ENCODE measurements at regions not wholly inside any gene's neighbourhood (a gene's known extent, or its start where the extent isn't known, plus 50 kb on each side); places are given as distances from the start of the nearest gene placed in this dataset. TPM values are rescaled to one million over a fixed set of nuclear protein-coding genes. Genes with fewer than 3 reads are reported as not detected.

DNA sequence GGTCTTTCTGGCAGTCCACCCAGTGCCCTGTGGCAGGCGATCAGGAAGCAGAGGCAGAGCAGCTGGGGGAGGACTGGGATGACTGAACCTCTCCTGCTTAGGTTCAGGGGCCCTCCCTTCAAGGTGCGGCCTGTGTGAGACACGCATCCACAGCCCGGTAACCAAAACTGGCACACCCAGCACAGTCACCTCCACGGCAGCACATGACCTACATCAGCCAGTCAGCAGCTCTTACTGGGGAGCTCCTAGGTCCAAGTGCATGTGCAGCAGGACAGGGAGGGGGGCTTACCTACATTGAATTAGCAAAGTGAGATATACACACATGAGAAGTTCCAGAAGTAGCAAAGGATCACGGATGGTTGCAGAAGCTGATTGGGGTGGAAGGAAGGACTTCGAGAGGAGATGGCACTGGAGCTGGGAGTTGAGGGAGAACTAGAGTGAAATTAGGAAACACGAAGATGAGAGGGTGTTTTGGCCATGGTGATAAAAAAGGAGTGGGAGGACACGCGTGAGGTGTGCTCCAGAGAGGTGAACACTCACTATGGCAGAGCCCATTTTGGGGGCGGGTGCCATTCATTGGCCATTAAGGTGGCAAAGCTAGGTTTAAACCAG lies 51.4 kb upstream of the IRF2BP2 start:
- peaks cover 4% of the 10 kb centered on the region for H3K27me3 Mint-ChIP-seq (ENCODE audit: insufficient read depth, low read depth)
- H3K4me1 Mint-ChIP-seq = peaks cover 10% of the 10 kb centered on the region
- no peak overlapping the region for H3K4me2 ChIP-seq
- H2AFZ ChIP-seq (replicated peaks) = no peak overlapping the region
- peaks cover 3% of the 10 kb centered on the region for H3K9me3 Mint-ChIP-seq
- no peaks in the 10 kb centered on the region for H3K27me3 ChIP-seq
- H3K36me3 ChIP-seq = no peaks in the 10 kb centered on the region
- H3K4me1 ChIP-seq = peaks cover 7% of the 10 kb centered on the region
- H3F3A ChIP-seq (ENCODE audit: low read depth) = no peaks in the 10 kb centered on the region
- no peak overlapping the region for H3K4me3 Mint-ChIP-seq
- no peak for TF ChIP-seq EZH2 (IDR thresholded peaks at IDR 0.05)
- TF ChIP-seq, protein P1, sequence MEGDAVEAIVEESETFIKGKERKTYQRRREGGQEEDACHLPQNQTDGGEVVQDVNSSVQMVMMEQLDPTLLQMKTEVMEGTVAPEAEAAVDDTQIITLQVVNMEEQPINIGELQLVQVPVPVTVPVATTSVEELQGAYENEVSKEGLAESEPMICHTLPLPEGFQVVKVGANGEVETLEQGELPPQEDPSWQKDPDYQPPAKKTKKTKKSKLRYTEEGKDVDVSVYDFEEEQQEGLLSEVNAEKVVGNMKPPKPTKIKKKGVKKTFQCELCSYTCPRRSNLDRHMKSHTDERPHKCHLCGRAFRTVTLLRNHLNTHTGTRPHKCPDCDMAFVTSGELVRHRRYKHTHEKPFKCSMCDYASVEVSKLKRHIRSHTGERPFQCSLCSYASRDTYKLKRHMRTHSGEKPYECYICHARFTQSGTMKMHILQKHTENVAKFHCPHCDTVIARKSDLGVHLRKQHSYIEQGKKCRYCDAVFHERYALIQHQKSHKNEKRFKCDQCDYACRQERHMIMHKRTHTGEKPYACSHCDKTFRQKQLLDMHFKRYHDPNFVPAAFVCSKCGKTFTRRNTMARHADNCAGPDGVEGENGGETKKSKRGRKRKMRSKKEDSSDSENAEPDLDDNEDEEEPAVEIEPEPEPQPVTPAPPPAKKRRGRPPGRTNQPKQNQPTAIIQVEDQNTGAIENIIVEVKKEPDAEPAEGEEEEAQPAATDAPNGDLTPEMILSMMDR (IDR thresholded peaks at IDR 0.05) = no peak
- no peak for TF ChIP-seq EZH2phosphoT487 (IDR thresholded peaks at IDR 0.05)
- no peak overlapping the region for H3K4me3 ChIP-seq
- no peaks in the 10 kb centered on the region for H4K20me1 ChIP-seq (ENCODE audit: low read depth)
- H3K27ac Mint-ChIP-seq = peak overlapping the region; percentile 58
- no peaks in the 10 kb centered on the region for H3K36me3 Mint-ChIP-seq
- no peak overlapping the region for H3K9ac ChIP-seq
- no peak for DNase-seq (ENCODE audit: low spot score)
- H3K27ac ChIP-seq = no peak overlapping the region
- H3K79me2 ChIP-seq (ENCODE audit: low read depth) = no peaks in the 10 kb centered on the region
- no peaks in the 10 kb centered on the region for H3K9me3 ChIP-seq (ENCODE audit: low read depth)

DNA sequence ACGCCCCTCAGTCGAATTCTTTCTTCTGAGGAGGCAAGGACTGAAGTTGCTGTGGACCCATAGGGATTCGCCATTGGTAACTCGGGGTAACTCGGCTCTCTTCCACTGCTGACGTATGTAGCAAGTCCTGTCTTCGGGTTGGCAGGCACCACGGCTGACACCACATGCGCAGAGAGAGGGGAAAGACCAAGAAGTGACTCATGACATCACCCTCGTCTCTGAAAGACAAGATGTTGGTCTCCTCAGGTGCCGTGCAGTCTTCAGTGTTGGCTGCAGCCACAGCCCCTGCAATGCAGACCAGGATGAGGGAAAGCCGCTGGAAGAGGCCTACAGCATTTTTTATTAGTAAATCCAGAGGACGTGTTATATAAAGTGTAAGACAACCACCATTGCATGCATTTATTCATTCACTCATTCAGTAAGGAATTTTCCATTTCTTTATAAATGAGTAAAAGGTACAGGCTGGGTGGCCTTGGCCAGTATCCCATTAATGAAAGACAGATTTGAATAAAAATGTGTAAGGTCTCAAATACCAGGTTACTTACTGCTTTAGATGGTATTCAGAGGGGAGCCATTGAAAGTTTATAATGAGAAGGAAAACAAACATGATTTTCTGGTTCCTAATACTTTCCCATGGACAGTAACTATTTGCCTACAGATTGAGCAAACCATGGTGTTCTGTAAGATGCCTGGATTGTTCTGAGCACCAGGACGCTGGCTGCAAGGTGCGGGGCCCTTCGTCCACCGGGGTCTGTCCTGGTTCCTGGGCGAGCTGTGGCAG lies 50.7 kb upstream of the IRF2BP2 start:
- no peak overlapping the region for H3K9ac ChIP-seq
- H3K36me3 Mint-ChIP-seq = no peaks in the 10 kb centered on the region
- no peaks in the 10 kb centered on the region for H4K20me1 ChIP-seq (ENCODE audit: low read depth)
- no peaks in the 10 kb centered on the region for H3K79me2 ChIP-seq (ENCODE audit: low read depth)
- H3K27me3 ChIP-seq = no peaks in the 10 kb centered on the region
- H2AFZ ChIP-seq (replicated peaks) = no peak overlapping the region
- H3K4me3 Mint-ChIP-seq = no peak overlapping the region
- no peak overlapping the region for H3K4me3 ChIP-seq
- DNase-seq (ENCODE audit: low spot score) = no peak
- H3K4me1 Mint-ChIP-seq = peaks cover 15% of the 10 kb centered on the region
- no peaks in the 10 kb centered on the region for H3K36me3 ChIP-seq
- H3K27ac Mint-ChIP-seq = peak overlapping the region; percentile 5
- no peaks in the 10 kb centered on the region for H3F3A ChIP-seq (ENCODE audit: low read depth)
- no peak overlapping the region for H3K27ac ChIP-seq
- H3K4me1 ChIP-seq = peaks cover 7% of the 10 kb centered on the region
- no peak overlapping the region for H3K4me2 ChIP-seq
- H3K9me3 Mint-ChIP-seq = no peaks in the 10 kb centered on the region
- H3K9me3 ChIP-seq (ENCODE audit: low read depth) = no peaks in the 10 kb centered on the region
- TF ChIP-seq EZH2phosphoT487 (IDR thresholded peaks at IDR 0.05) (no peak), EZH2 (IDR thresholded peaks at IDR 0.05) (no peak)
- TF ChIP-seq, protein P1 (IDR thresholded peaks at IDR 0.05) = no peak
- peaks cover 4% of the 10 kb centered on the region for H3K27me3 Mint-ChIP-seq (ENCODE audit: insufficient read depth, low read depth)

Small RNA genes lying in the stretch of these regions (small RNA-seq; reads per million reads assigned to genes)
- not detected for gene RNY4P16

All from neural progenitor cell (in vitro differentiated cells).